GM12864 (cell line): ENCODE measurements at regions not wholly inside any gene's neighbourhood (a gene's known extent, or its start where the extent isn't known, plus 50 kb on each side); places are given as distances from the start of the nearest gene placed in this dataset.

ENCODE experiments used
- DNase-seq: peaks from one replicate; pipeline ENCODE4 v3.0.0-alpha.2; 2011; ENCODE audit warnings: low read depth
- H3K4me3 ChIP-seq: 2 replicates; pipeline ENCODE4 v1.5.1; 2011; ENCODE audit warnings: mild to moderate bottlenecking, low read depth, low read length, control low read depth
- CTCF ChIP-seq: IDR thresholded peaks from 2 replicates; pipeline ENCODE4 v1.5.1; 2011; ENCODE audit warnings: low read depth, mild to moderate bottlenecking, moderate library complexity, low read length, control low read depth, inconsistent platforms; ENCODE audit errors: missing control alignments

- no peak for DNase-seq
- TF ChIP-seq CTCF = no peak
- no peak overlapping the region for H3K4me3 ChIP-seq
Measured at GRCh38 chr4:56115898-56116297, 167.2 kb downstream of the CEP135 start.

- H3K4me3 ChIP-seq = no peak overlapping the region
- no peak for DNase-seq
- no peak for TF ChIP-seq CTCF
Measured at GRCh38 chr4:56112377-56112776, 163.6 kb downstream of the CEP135 start.

GRCh38 chr4:56106180-56107147 lies 157.7 kb downstream of the CEP135 start:
- TF ChIP-seq CTCF = no peak
- H3K4me3 ChIP-seq = no peak overlapping the region
- DNase-seq = no peak

GRCh38 chr4:56104188-56104587 lies 155.4 kb downstream of the CEP135 start:
- no peak for DNase-seq
- TF ChIP-seq CTCF = no peak
- H3K4me3 ChIP-seq = no peak overlapping the region

- no peak for TF ChIP-seq CTCF
- H3K4me3 ChIP-seq = no peak overlapping the region
- no peak for DNase-seq
Measured at GRCh38 chr4:56102601-56103000, 153.9 kb downstream of the CEP135 start.

GRCh38 chr4:56099378-56099786 lies 150.6 kb downstream of the CEP135 start:
- H3K4me3 ChIP-seq = no peak overlapping the region
- TF ChIP-seq CTCF = no peak
- DNase-seq = no peak

GRCh38 chr4:56093576-56093975 lies 144.8 kb downstream of the CEP135 start:
- DNase-seq = no peak
- no peak for TF ChIP-seq CTCF

More at GRCh38 chr4:56093576-56093975, 144.8 kb downstream of the CEP135 start:
- no peak overlapping the region for H3K4me3 ChIP-seq
